Sigmoid colon (tissue), 4 donors: ENCODE measurements at regions not wholly inside any gene's neighbourhood (a gene's known extent, or its start where the extent isn't known, plus 50 kb on each side); places are given as distances from the start of the nearest gene placed in this dataset.

Experiments used
- CTCF ChIP-seq, 4 experiments: fragments of 450-650 bp in 3 of 4; fragments of 200-600 bp in 1 of 4; IDR thresholded peaks; one replicate each; pipeline ENCODE4 v1.5.1; 2016 to 2019; ENCODE audit warnings: antibody characterized with exemption in 4 of 4, mild to moderate bottlenecking in 3 of 4, moderate library complexity in 2 of 4
- EP300 ChIP-seq, 4 donors: sonication (generic); formaldehyde crosslinking; IDR thresholded peaks; one replicate each; pipeline ENCODE4 v1.6.1; 2017; ENCODE audit warnings: antibody characterized with exemption in 4 of 4
- POLR2A ChIP-seq, 2 donors: fragments of 450-650 bp; IDR thresholded peaks; one replicate each; pipeline ENCODE4 v1.6.1; 2016; ENCODE audit warnings: antibody characterized with exemption in 2 of 2, mild to moderate bottlenecking in 2 of 2, moderate library complexity in 2 of 2

GRCh38 chr17:70577456-70577855 lies 408.1 kb downstream of the KCNJ2 start:
- TF ChIP-seq CTCF (IDR thresholded peaks at IDR 0.05) (no peak), EP300 (IDR thresholded peaks at IDR 0.05) (no peak), POLR2A (IDR thresholded peaks at IDR 0.05) (no peak)
